ENCODE measurements at regions not wholly inside any gene's neighbourhood (a gene's known extent, or its start where the extent isn't known, plus 50 kb on each side); places are given as distances from the start of the nearest gene placed in this dataset.

GRCh38 chr5:146948666-146949065 is 70.1 kb upstream of the PPP2R2B start:
- no peak for TF ChIP-seq CTCF (IDR thresholded peaks at IDR 0.05)
- TF ChIP-seq POLR2A (IDR thresholded peaks at IDR 0.05): no peak
